CD4-positive, alpha-beta T cell (primary cell): ENCODE measurements at regions not wholly inside any gene's neighbourhood (a gene's known extent, or its start where the extent isn't known, plus 50 kb on each side); places are given as distances from the start of the nearest gene placed in this dataset.

Experiments
- ATAC-seq: fragments of 200-7000 bp; cut with Tn5 transposase; one replicate; pipeline ENCODE4 v1.10.0; 2022; ENCODE audit warnings: mild to moderate bottlenecking; ENCODE audit not compliant: poor library complexity
- CTCF ChIA-PET: fragments of 350-600 bp; sonication (Branson Sonifier 250); formaldehyde crosslinking; loops from one replicate; lab custom pipeline; 2021; ENCODE audit warnings: antibody characterized with exemption, inconsistent platforms; lab: Charles Lee
- POLR2A ChIA-PET: fragments of 350-600 bp; sonication (Branson Sonifier 250); formaldehyde crosslinking; loops from one replicate; lab custom pipeline; 2021; ENCODE audit warnings: antibody characterized with exemption, inconsistent platforms; lab: Charles Lee
- DNase-seq, 14 experiments: peaks; one replicate each; pipeline ENCODE4 v3.0.0-alpha.2; 2013 to 2020; ENCODE audit warnings: mixed read lengths in 2 of 14
- H3K27ac ChIP-seq, 2 donors: one replicate each; pipeline versions ENCODE4 v1.5.1 to v1.7.0; 2013; ENCODE audit warnings: low read length in 2 of 2, low read depth in 1 of 2, mild to moderate bottlenecking in 1 of 2
- H3K27me3 ChIP-seq, 2 experiments: 1 replicate in 1 of 2; 2 replicates in 1 of 2; pipeline versions ENCODE4 v1.6.1 to v1.7.0; 2013; ENCODE audit warnings: low read length in 2 of 2, control low read depth in 1 of 2, mild to moderate bottlenecking in 1 of 2, moderate library complexity in 1 of 2; ENCODE audit not compliant: insufficient read depth in 2 of 2, control insufficient read depth in 1 of 2
- H3K36me3 ChIP-seq: one replicate; pipeline ENCODE4 v1.6.1; 2013; ENCODE audit warnings: low read length, control low read depth; ENCODE audit not compliant: insufficient read depth
- H3K4me1 ChIP-seq: one replicate; pipeline ENCODE4 v1.6.1; 2013; ENCODE audit warnings: low read length, control low read depth; ENCODE audit not compliant: insufficient read depth
- H3K4me3 ChIP-seq: one replicate; pipeline ENCODE4 v1.5.1; 2013; ENCODE audit warnings: mild to moderate bottlenecking, low read length, moderate library complexity
- H3K9me3 ChIP-seq, 2 experiments: 1 replicate in 1 of 2; 2 replicates in 1 of 2; pipeline versions ENCODE4 v1.6.1 to v1.7.0; 2013; ENCODE audit warnings: low read length in 2 of 2, mild to moderate bottlenecking in 2 of 2, control low read depth in 1 of 2, moderate library complexity in 1 of 2; ENCODE audit not compliant: control insufficient read depth in 1 of 2, insufficient read depth in 1 of 2
- H3K27ac Mint-ChIP-seq: one replicate; pipeline ENCODE4 v1.8.0; 2020; ENCODE audit warnings: mixed read lengths
- H3K27me3 Mint-ChIP-seq: one replicate; pipeline ENCODE4 v1.8.0; 2021; ENCODE audit warnings: mixed read lengths
- H3K36me3 Mint-ChIP-seq: one replicate; pipeline ENCODE4 v1.8.0; 2021; ENCODE audit warnings: low read depth, mixed read lengths
- H3K4me1 Mint-ChIP-seq: one replicate; pipeline ENCODE4 v1.8.0; 2021; ENCODE audit warnings: low read depth, mixed read lengths
- H3K4me3 Mint-ChIP-seq: one replicate; pipeline ENCODE4 v1.8.0; 2020; ENCODE audit warnings: mild to moderate bottlenecking, mixed read lengths
- H3K9me3 Mint-ChIP-seq: one replicate; pipeline ENCODE4 v1.8.0; 2020; ENCODE audit warnings: mixed read lengths
- CTCF ChIP-seq: fragments of 200-600 bp; IDR thresholded peaks from one replicate; pipeline ENCODE4 v1.8.0; 2022; ENCODE audit warnings: antibody characterized with exemption, mild to moderate bottlenecking
- intact Hi-C, 2 experiments: fragments of 100-400 bp; cut with DNase I in 1 of 2; cut with micrococcal nuclease in 1 of 2; formaldehyde crosslinking; loops; one replicate each; pipeline versions ENCODE4 v1.15.1 to v1.9.0; 2023 to 2025; cut with DNase I, micrococcal nuclease

- ChIA-PET CTCF (no interaction called here), POLR2A (no interaction called here)
- intact Hi-C loops, result no loop called here
- Mint-ChIP-seq H3K4me1 (no peaks in the 10 kb centered on the region), H3K27me3 (no peaks in the 10 kb centered on the region), H3K27ac (no peak overlapping the region), H3K36me3 (no peaks in the 10 kb centered on the region), H3K4me3 (no peak overlapping the region), H3K9me3 (peaks cover 2% of the 10 kb centered on the region)
- H3K4me3 ChIP-seq, result no peak overlapping the region
- H3K9me3 ChIP-seq, result peaks cover 0 to 4% of the 10 kb centered on the region in 2 experiments
- ATAC-seq (no peak), DNase-seq (no peak)
- H3K27ac ChIP-seq, result no peak overlapping the region
- H3K27me3 ChIP-seq, result no peaks in the 10 kb centered on the region
- TF ChIP-seq CTCF, result no peak
- H3K4me1 ChIP-seq, result no peaks in the 10 kb centered on the region
- no peaks in the 10 kb centered on the region for H3K36me3 ChIP-seq
Observed at GRCh38 chr5:167864801-167865200, 426.6 kb upstream of the WWC1 start.

GRCh38 chr5:167866797-167867196 is 424.6 kb upstream of the WWC1 start:
- ATAC-seq (no peak), DNase-seq (no peak)
- H3K27me3 Mint-ChIP-seq, result no peaks in the 10 kb centered on the region
- ChIA-PET CTCF (no interaction called here), POLR2A (no interaction called here)
- Histone ChIP-seq H3K27ac (no peak overlapping the region), H3K36me3 (no peaks in the 10 kb centered on the region), H3K4me3 (no peak overlapping the region), H3K9me3 (no peaks in the 10 kb centered on the region), H3K4me1 (no peaks in the 10 kb centered on the region), H3K27me3 (no peaks in the 10 kb centered on the region)
- no peaks in the 10 kb centered on the region for H3K4me1 Mint-ChIP-seq
- no peak overlapping the region for H3K27ac Mint-ChIP-seq
- TF ChIP-seq CTCF, result no peak
- intact Hi-C loops, result no loop called here
- H3K4me3 Mint-ChIP-seq, result no peak overlapping the region
- H3K9me3 Mint-ChIP-seq, result no peaks in the 10 kb centered on the region
- H3K36me3 Mint-ChIP-seq, result no peaks in the 10 kb centered on the region

GRCh38 chr5:167867281-167867680 is 424.2 kb upstream of the WWC1 start:
- no peaks in the 10 kb centered on the region for H3K27me3 Mint-ChIP-seq
- H3K4me1 Mint-ChIP-seq, result no peaks in the 10 kb centered on the region
- no peaks in the 10 kb centered on the region for H3K36me3 Mint-ChIP-seq
- intact Hi-C loops, result no loop called here
- no peak overlapping the region for H3K4me3 Mint-ChIP-seq
- CTCF ChIA-PET, result no interaction called here
- no peaks in the 10 kb centered on the region for H3K9me3 Mint-ChIP-seq
- no peaks in the 10 kb centered on the region for H3K27me3 ChIP-seq
- H3K4me3 ChIP-seq, result no peak overlapping the region
- no peaks in the 10 kb centered on the region for H3K36me3 ChIP-seq
- no peaks in the 10 kb centered on the region for H3K9me3 ChIP-seq
- ATAC-seq, result no peak
- no peak for TF ChIP-seq CTCF
- no peak overlapping the region for H3K27ac Mint-ChIP-seq
- no peaks in the 10 kb centered on the region for H3K4me1 ChIP-seq
- DNase-seq, result no peak
- POLR2A ChIA-PET, result no interaction called here
- H3K27ac ChIP-seq, result no peak overlapping the region
